ENCODE measurements at regions not wholly inside any gene's neighbourhood (a gene's known extent, or its start where the extent isn't known, plus 50 kb on each side); places are given as distances from the start of the nearest gene placed in this dataset.

- TF ChIP-seq POLR2AphosphoS5 (IDR thresholded peaks at IDR 0.05; ENCODE audit: low read depth, low read length) (no peak), PAX5 (IDR thresholded peaks at IDR 0.05; ENCODE audit: insufficient read depth, low read length, severe bottlenecking) (no peak), POLR2A (IDR thresholded peaks at IDR 0.05; ENCODE audit: low read depth, low read length) (no peak)
These were observed 136.6 kb upstream of the ZNF648 start for GRCh38 chr1:182198006-182198605.
